ENCODE measurements at regions not wholly inside any gene's neighbourhood (a gene's known extent, or its start where the extent isn't known, plus 50 kb on each side); places are given as distances from the start of the nearest gene placed in this dataset.

- Mint-ChIP-seq H3K27me3 (peaks cover 4% of the 10 kb centered on the region), H3K36me3 (no peaks in the 10 kb centered on the region), H3K4me1 (ENCODE audit: low read depth) (no peaks in the 10 kb centered on the region), H3K9me3 (ENCODE audit: low read depth) (no peaks in the 10 kb centered on the region), H3K4me3 (no peak overlapping the region), H3K27ac (no peak overlapping the region)
Observed at GRCh38 chr2:236819275-236820002, 249.8 kb downstream of the ACKR3 start.

GRCh38 chr2:236820763-236821344 lies 251.2 kb downstream of the ACKR3 start:
- H3K4me1 Mint-ChIP-seq (ENCODE audit: low read depth) = no peaks in the 10 kb centered on the region
- no peak overlapping the region for H3K4me3 Mint-ChIP-seq
- H3K27me3 Mint-ChIP-seq = peaks cover 4% of the 10 kb centered on the region
- H3K9me3 Mint-ChIP-seq (ENCODE audit: low read depth) = no peaks in the 10 kb centered on the region
- no peaks in the 10 kb centered on the region for H3K36me3 Mint-ChIP-seq
- H3K27ac Mint-ChIP-seq = no peak overlapping the region

GRCh38 chr2:236823041-236823629 lies 253.5 kb downstream of the ACKR3 start:
- H3K4me1 Mint-ChIP-seq (ENCODE audit: low read depth) = no peaks in the 10 kb centered on the region
- H3K27ac Mint-ChIP-seq = no peak overlapping the region
- H3K36me3 Mint-ChIP-seq = no peaks in the 10 kb centered on the region
- peaks cover 3% of the 10 kb centered on the region for H3K27me3 Mint-ChIP-seq
- no peak overlapping the region for H3K4me3 Mint-ChIP-seq
- no peaks in the 10 kb centered on the region for H3K9me3 Mint-ChIP-seq (ENCODE audit: low read depth)

- Mint-ChIP-seq H3K9me3 (ENCODE audit: low read depth) (no peaks in the 10 kb centered on the region), H3K4me1 (ENCODE audit: low read depth) (no peaks in the 10 kb centered on the region), H3K36me3 (no peaks in the 10 kb centered on the region), H3K4me3 (no peak overlapping the region), H3K27me3 (peaks cover 2% of the 10 kb centered on the region), H3K27ac (no peak overlapping the region)
Observed at GRCh38 chr2:236823963-236824362, 254.3 kb downstream of the ACKR3 start.

- Mint-ChIP-seq H3K4me1 (ENCODE audit: low read depth) (no peaks in the 10 kb centered on the region), H3K4me3 (no peak overlapping the region), H3K27me3 (no peaks in the 10 kb centered on the region), H3K9me3 (ENCODE audit: low read depth) (no peaks in the 10 kb centered on the region), H3K36me3 (no peaks in the 10 kb centered on the region), H3K27ac (no peak overlapping the region)
Observed at GRCh38 chr2:236824836-236825235, 255.2 kb downstream of the ACKR3 start.

GRCh38 chr2:236825989-236826510 lies 256.4 kb downstream of the ACKR3 start:
- no peaks in the 10 kb centered on the region for H3K27me3 Mint-ChIP-seq
- no peaks in the 10 kb centered on the region for H3K36me3 Mint-ChIP-seq
- no peak overlapping the region for H3K4me3 Mint-ChIP-seq
- H3K9me3 Mint-ChIP-seq (ENCODE audit: low read depth) = no peaks in the 10 kb centered on the region
- H3K27ac Mint-ChIP-seq = no peak overlapping the region
- H3K4me1 Mint-ChIP-seq (ENCODE audit: low read depth) = no peaks in the 10 kb centered on the region

GRCh38 chr2:236826606-236827156 lies 257.1 kb downstream of the ACKR3 start:
- Mint-ChIP-seq H3K27me3 (no peaks in the 10 kb centered on the region), H3K27ac (no peak overlapping the region), H3K4me3 (no peak overlapping the region), H3K36me3 (no peaks in the 10 kb centered on the region), H3K4me1 (ENCODE audit: low read depth) (no peaks in the 10 kb centered on the region), H3K9me3 (ENCODE audit: low read depth) (no peaks in the 10 kb centered on the region)

GRCh38 chr2:236827997-236828396 lies 257.7 kb upstream of the COPS8 start:
- Mint-ChIP-seq H3K4me1 (ENCODE audit: low read depth) (no peaks in the 10 kb centered on the region), H3K27ac (no peak overlapping the region), H3K27me3 (peaks cover 2% of the 10 kb centered on the region), H3K9me3 (ENCODE audit: low read depth) (no peaks in the 10 kb centered on the region), H3K4me3 (no peak overlapping the region), H3K36me3 (no peaks in the 10 kb centered on the region)

- Mint-ChIP-seq H3K36me3 (no peaks in the 10 kb centered on the region), H3K27me3 (peaks cover 2% of the 10 kb centered on the region), H3K4me1 (ENCODE audit: low read depth) (no peaks in the 10 kb centered on the region), H3K4me3 (no peak overlapping the region), H3K27ac (no peak overlapping the region), H3K9me3 (ENCODE audit: low read depth) (no peaks in the 10 kb centered on the region)
Observed at GRCh38 chr2:236828820-236829219, 256.9 kb upstream of the COPS8 start.

GRCh38 chr2:236830926-236831325 lies 254.8 kb upstream of the COPS8 start:
- Mint-ChIP-seq H3K27ac (no peak overlapping the region), H3K9me3 (ENCODE audit: low read depth) (no peaks in the 10 kb centered on the region), H3K36me3 (no peaks in the 10 kb centered on the region), H3K4me3 (no peak overlapping the region), H3K4me1 (ENCODE audit: low read depth) (no peaks in the 10 kb centered on the region), H3K27me3 (peaks cover 4% of the 10 kb centered on the region)

- H3K9me3 Mint-ChIP-seq (ENCODE audit: low read depth) = no peaks in the 10 kb centered on the region
Observed at GRCh38 chr2:236831698-236832097, 254.0 kb upstream of the COPS8 start.

GRCh38 chr2:236833501-236834073 lies 252.1 kb upstream of the COPS8 start:
- Mint-ChIP-seq H3K9me3 (ENCODE audit: low read depth) (no peaks in the 10 kb centered on the region), H3K4me3 (no peak overlapping the region), H3K36me3 (no peaks in the 10 kb centered on the region), H3K4me1 (ENCODE audit: low read depth) (no peaks in the 10 kb centered on the region), H3K27ac (no peak overlapping the region), H3K27me3 (peaks cover 4% of the 10 kb centered on the region)

More at GRCh38 chr2:236831698-236832097, 254.0 kb upstream of the COPS8 start:
- Mint-ChIP-seq H3K36me3 (no peaks in the 10 kb centered on the region), H3K27ac (no peak overlapping the region), H3K4me1 (ENCODE audit: low read depth) (no peaks in the 10 kb centered on the region), H3K27me3 (peaks cover 4% of the 10 kb centered on the region), H3K4me3 (no peak overlapping the region)

GRCh38 chr2:236834284-236834683 lies 251.4 kb upstream of the COPS8 start:
- Mint-ChIP-seq H3K27ac (no peak overlapping the region), H3K27me3 (peaks cover 4% of the 10 kb centered on the region), H3K9me3 (ENCODE audit: low read depth) (no peaks in the 10 kb centered on the region), H3K4me3 (no peak overlapping the region), H3K36me3 (no peaks in the 10 kb centered on the region), H3K4me1 (ENCODE audit: low read depth) (no peaks in the 10 kb centered on the region)

GRCh38 chr2:236835307-236836024 lies 250.2 kb upstream of the COPS8 start:
- peaks cover 4% of the 10 kb centered on the region for H3K27me3 Mint-ChIP-seq
- H3K4me1 Mint-ChIP-seq (ENCODE audit: low read depth) = no peaks in the 10 kb centered on the region
- H3K36me3 Mint-ChIP-seq = no peaks in the 10 kb centered on the region
- no peak overlapping the region for H3K27ac Mint-ChIP-seq
- no peaks in the 10 kb centered on the region for H3K9me3 Mint-ChIP-seq (ENCODE audit: low read depth)
- no peak overlapping the region for H3K4me3 Mint-ChIP-seq
